ENCODE measurements at regions not wholly inside any gene's neighbourhood (a gene's known extent, or its start where the extent isn't known, plus 50 kb on each side); places are given as distances from the start of the nearest gene placed in this dataset.

GRCh38 chr3:178479446-178479845, 56.8 kb upstream of the KCNMB2 start:
- H2AFZ ChIP-seq (ENCODE audit: low read depth, low read length), result no peak overlapping the region
- H3K27ac ChIP-seq (ENCODE audit: low read length), result no peak overlapping the region
- H3K79me2 ChIP-seq (replicated peaks; ENCODE audit: insufficient read depth, low read length), result no peaks in the 10 kb centered on the region
- no peaks in the 10 kb centered on the region for H3K36me3 ChIP-seq (ENCODE audit: insufficient read depth, low read length)
- no peak overlapping the region for H3K4me3 ChIP-seq (ENCODE audit: low read length)
- H3K9me3 ChIP-seq (ENCODE audit: low read length), result no peaks in the 10 kb centered on the region
- no peaks in the 10 kb centered on the region for H3K27me3 ChIP-seq (ENCODE audit: insufficient read depth, low read depth, low read length)
- no peak overlapping the region for H3K9ac ChIP-seq (ENCODE audit: low read length)
- no peaks in the 10 kb centered on the region for H3K9me2 ChIP-seq (ENCODE audit: insufficient read depth, low read length)
- H3K4me2 ChIP-seq (ENCODE audit: low read length), result no peak overlapping the region
- no peaks in the 10 kb centered on the region for H3F3A ChIP-seq (ENCODE audit: insufficient read depth, low read length, poor library complexity, severe bottlenecking)
- H4K20me1 ChIP-seq (ENCODE audit: insufficient read depth), result no peaks in the 10 kb centered on the region
- no peak for TF ChIP-seq EZH2 (IDR thresholded peaks at IDR 0.05; ENCODE audit: borderline replicate concordance, insufficient read depth, low read length, poor library complexity, severe bottlenecking)

- H3K27me3 ChIP-seq (ENCODE audit: insufficient read depth, low read depth, low read length), result no peaks in the 10 kb centered on the region
- H3K4me3 ChIP-seq (ENCODE audit: low read length), result no peak overlapping the region
- no peak overlapping the region for H3K27ac ChIP-seq (ENCODE audit: low read length)
- no peak overlapping the region for H3K9ac ChIP-seq (ENCODE audit: low read length)
- H3K9me2 ChIP-seq (ENCODE audit: insufficient read depth, low read length), result no peaks in the 10 kb centered on the region
- no peaks in the 10 kb centered on the region for H3F3A ChIP-seq (ENCODE audit: insufficient read depth, low read length, poor library complexity, severe bottlenecking)
- H3K4me2 ChIP-seq (ENCODE audit: low read length), result no peak overlapping the region
- H2AFZ ChIP-seq (ENCODE audit: low read depth, low read length), result no peak overlapping the region
- no peaks in the 10 kb centered on the region for H4K20me1 ChIP-seq (ENCODE audit: insufficient read depth)
- H3K79me2 ChIP-seq (replicated peaks; ENCODE audit: insufficient read depth, low read length), result no peaks in the 10 kb centered on the region
- no peaks in the 10 kb centered on the region for H3K36me3 ChIP-seq (ENCODE audit: insufficient read depth, low read length)
- H3K9me3 ChIP-seq (ENCODE audit: low read length), result no peaks in the 10 kb centered on the region
- TF ChIP-seq POLR2AphosphoS5 (IDR thresholded peaks at IDR 0.05) (no peak), CTCF (IDR thresholded peaks at IDR 0.05; ENCODE audit: poor library complexity, severe bottlenecking) (no peak), REST (IDR thresholded peaks at IDR 0.05; ENCODE audit: borderline replicate concordance) (no peak)
Measured at GRCh38 chr3:178479860-178480259, 56.4 kb upstream of the KCNMB2 start.

GRCh38 chr3:178480274-178480673, 56.0 kb upstream of the KCNMB2 start:
- Histone ChIP-seq H3K9me3 (ENCODE audit: low read length) (no peaks in the 10 kb centered on the region), H3K79me2 (replicated peaks; ENCODE audit: insufficient read depth, low read length) (no peaks in the 10 kb centered on the region), H3K36me3 (ENCODE audit: insufficient read depth, low read length) (no peaks in the 10 kb centered on the region), H3F3A (ENCODE audit: insufficient read depth, low read length, poor library complexity, severe bottlenecking) (no peaks in the 10 kb centered on the region), H2AFZ (ENCODE audit: low read depth, low read length) (no peak overlapping the region), H3K9me2 (ENCODE audit: insufficient read depth, low read length) (no peaks in the 10 kb centered on the region), H3K9ac (ENCODE audit: low read length) (no peak overlapping the region), H3K4me3 (ENCODE audit: low read length) (no peak overlapping the region), H4K20me1 (ENCODE audit: insufficient read depth) (no peaks in the 10 kb centered on the region), H3K4me2 (ENCODE audit: low read length) (no peak overlapping the region), H3K27ac (ENCODE audit: low read length) (no peak overlapping the region), H3K27me3 (ENCODE audit: insufficient read depth, low read depth, low read length) (no peaks in the 10 kb centered on the region)
- TF ChIP-seq TAF1 (IDR thresholded peaks at IDR 0.05; ENCODE audit: low read depth), result no peak
- no peak for TF ChIP-seq REST (IDR thresholded peaks at IDR 0.05; ENCODE audit: borderline replicate concordance)
- TF ChIP-seq SMC3 (conservative IDR thresholded peaks at IDR 0.05; ENCODE audit: poor library complexity), result no peak
- no peak for TF ChIP-seq EZH2 (IDR thresholded peaks at IDR 0.05; ENCODE audit: borderline replicate concordance, insufficient read depth, low read length, poor library complexity, severe bottlenecking)
- TF ChIP-seq MXI1 (conservative IDR thresholded peaks at IDR 0.05; ENCODE audit: poor library complexity, severe bottlenecking), result no peak
- no peak for TF ChIP-seq CTCF (IDR thresholded peaks at IDR 0.05; ENCODE audit: poor library complexity, severe bottlenecking)
- TF ChIP-seq RAD21 (conservative IDR thresholded peaks at IDR 0.05), result no peak
- no peak for TF ChIP-seq EP300 (conservative IDR thresholded peaks at IDR 0.05; ENCODE audit: poor library complexity, severe bottlenecking)
- TF ChIP-seq POLR2AphosphoS5 (IDR thresholded peaks at IDR 0.05), result no peak

Measured in neural cell (in vitro differentiated cells).